Activated CD4-positive, alpha-beta memory T cell treated with anti-CD3 and anti-CD28 coated beads, Interleukin-2, amount 10 ng/mL, durations not matched to agents 7 days and 5 days (primary cell): ENCODE measurements at regions not wholly inside any gene's neighbourhood (a gene's known extent, or its start where the extent isn't known, plus 50 kb on each side); places are given as distances from the start of the nearest gene placed in this dataset.

Experiments
- CTCF ChIA-PET: fragments of 350-600 bp; sonication (Branson Sonifier 250); formaldehyde crosslinking; loops from one replicate; lab custom pipeline; 2021; ENCODE audit warnings: antibody characterized with exemption, inconsistent platforms; lab: Charles Lee
- POLR2A ChIA-PET: fragments of 350-600 bp; sonication (Branson Sonifier 250); formaldehyde crosslinking; loops from one replicate; lab custom pipeline; 2021; ENCODE audit warnings: antibody characterized with exemption; lab: Charles Lee
- DNase-seq: peaks from one replicate; pipeline ENCODE4 v3.0.0-alpha.2; 2020
- H3K27ac Mint-ChIP-seq: one replicate; pipeline ENCODE4 v1.8.0; 2021; ENCODE audit warnings: mild to moderate bottlenecking, mixed read lengths
- H3K27me3 Mint-ChIP-seq: one replicate; pipeline ENCODE4 v1.8.0; 2021; ENCODE audit warnings: mixed read lengths
- H3K36me3 Mint-ChIP-seq: one replicate; pipeline ENCODE4 v1.8.0; 2021; ENCODE audit warnings: low read depth, mixed read lengths
- H3K4me1 Mint-ChIP-seq: one replicate; pipeline ENCODE4 v1.8.0; 2021; ENCODE audit warnings: mixed read lengths
- H3K4me3 Mint-ChIP-seq: one replicate; pipeline ENCODE4 v1.8.0; 2021; ENCODE audit warnings: mild to moderate bottlenecking, mixed read lengths
- H3K9me3 Mint-ChIP-seq: one replicate; pipeline ENCODE4 v1.8.0; 2021; ENCODE audit warnings: mixed read lengths

DNA sequence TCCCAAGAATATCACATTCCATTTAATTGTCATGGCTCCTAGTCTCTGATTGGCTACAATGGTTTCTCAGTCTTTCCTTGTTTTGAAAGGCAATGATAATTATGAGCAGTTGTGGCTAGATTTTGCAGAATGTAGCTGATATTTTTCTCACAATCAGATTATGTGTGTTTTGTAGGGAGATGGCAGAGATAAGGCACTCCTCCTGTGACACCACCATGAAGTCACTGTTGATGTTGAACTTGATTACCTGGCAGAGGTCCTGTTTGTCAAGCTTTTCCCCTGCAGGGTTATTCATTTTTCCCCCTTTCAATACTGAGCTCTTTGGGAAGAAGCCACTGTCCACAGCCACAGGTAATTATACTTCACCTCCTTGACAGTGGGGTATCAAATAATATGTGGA, 602.9 kb upstream of the PFKP start:
- no peaks in the 10 kb centered on the region for H3K36me3 Mint-ChIP-seq
- H3K9me3 Mint-ChIP-seq = peaks cover 9% of the 10 kb centered on the region
- no peaks in the 10 kb centered on the region for H3K27me3 Mint-ChIP-seq
- ChIA-PET POLR2A (no interaction called here), CTCF (no interaction called here)
- H3K4me3 Mint-ChIP-seq = no peak overlapping the region
- DNase-seq = no peak
- no peaks in the 10 kb centered on the region for H3K4me1 Mint-ChIP-seq
- no peak overlapping the region for H3K27ac Mint-ChIP-seq

DNA sequence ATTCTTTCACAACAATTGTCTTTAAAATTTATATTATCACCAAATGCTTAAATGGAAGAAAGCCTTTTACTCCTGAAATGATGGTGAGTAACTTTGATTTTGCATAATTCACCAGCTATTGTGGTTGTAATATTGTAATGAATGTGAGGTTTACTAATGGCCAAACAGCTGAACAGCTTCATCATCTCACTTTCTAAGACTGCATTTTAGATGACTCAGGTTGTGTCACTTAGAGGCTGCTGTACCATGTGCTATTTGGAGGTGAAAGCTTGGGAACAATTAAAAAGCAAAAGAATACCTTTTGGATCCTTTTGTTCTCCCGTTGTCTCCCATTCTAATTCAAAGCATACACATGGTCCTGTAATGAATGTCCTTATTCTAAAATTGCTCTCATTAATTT, 604.0 kb upstream of the PFKP start:
- H3K4me3 Mint-ChIP-seq = no peak overlapping the region
- H3K4me1 Mint-ChIP-seq = no peaks in the 10 kb centered on the region
- CTCF ChIA-PET = no interaction called here
- H3K27ac Mint-ChIP-seq = no peak overlapping the region
- DNase-seq = no peak
- H3K27me3 Mint-ChIP-seq = no peaks in the 10 kb centered on the region
- H3K9me3 Mint-ChIP-seq = peaks cover 7% of the 10 kb centered on the region
- POLR2A ChIA-PET = no interaction called here
- H3K36me3 Mint-ChIP-seq = no peaks in the 10 kb centered on the region

GRCh38 chr10:2462581-2462980, 604.8 kb upstream of the PFKP start:
- POLR2A ChIA-PET = no interaction called here
- Mint-ChIP-seq H3K27ac (no peak overlapping the region), H3K36me3 (no peaks in the 10 kb centered on the region), H3K27me3 (no peaks in the 10 kb centered on the region), H3K9me3 (peaks cover 4% of the 10 kb centered on the region), H3K4me3 (no peak overlapping the region), H3K4me1 (no peaks in the 10 kb centered on the region)
- CTCF ChIA-PET = no interaction called here
- no peak for DNase-seq

GRCh38 chr10:2460812-2461211, 606.5 kb upstream of the PFKP start:
- Mint-ChIP-seq H3K27me3 (no peaks in the 10 kb centered on the region), H3K4me3 (no peak overlapping the region), H3K36me3 (no peaks in the 10 kb centered on the region), H3K27ac (no peak overlapping the region), H3K9me3 (peaks cover 4% of the 10 kb centered on the region), H3K4me1 (no peaks in the 10 kb centered on the region)
- DNase-seq = no peak
- ChIA-PET POLR2A (no interaction called here), CTCF (no interaction called here)

GRCh38 chr10:2459713-2460112, 607.6 kb upstream of the PFKP start:
- Mint-ChIP-seq H3K27ac (no peak overlapping the region), H3K4me3 (no peak overlapping the region), H3K36me3 (no peaks in the 10 kb centered on the region), H3K4me1 (no peaks in the 10 kb centered on the region), H3K9me3 (peaks cover 5% of the 10 kb centered on the region), H3K27me3 (no peaks in the 10 kb centered on the region)
- POLR2A ChIA-PET = no interaction called here
- DNase-seq = no peak
- CTCF ChIA-PET = no interaction called here

- no peak overlapping the region for H3K27ac Mint-ChIP-seq
- H3K27me3 Mint-ChIP-seq = no peaks in the 10 kb centered on the region
- H3K36me3 Mint-ChIP-seq = no peaks in the 10 kb centered on the region
- CTCF ChIA-PET = no interaction called here
- peaks cover 5% of the 10 kb centered on the region for H3K9me3 Mint-ChIP-seq
- no peaks in the 10 kb centered on the region for H3K4me1 Mint-ChIP-seq
- DNase-seq = no peak
- POLR2A ChIA-PET = no interaction called here
- H3K4me3 Mint-ChIP-seq = no peak overlapping the region
Observed at GRCh38 chr10:2456834-2457233, 610.5 kb upstream of the PFKP start.

DNA sequence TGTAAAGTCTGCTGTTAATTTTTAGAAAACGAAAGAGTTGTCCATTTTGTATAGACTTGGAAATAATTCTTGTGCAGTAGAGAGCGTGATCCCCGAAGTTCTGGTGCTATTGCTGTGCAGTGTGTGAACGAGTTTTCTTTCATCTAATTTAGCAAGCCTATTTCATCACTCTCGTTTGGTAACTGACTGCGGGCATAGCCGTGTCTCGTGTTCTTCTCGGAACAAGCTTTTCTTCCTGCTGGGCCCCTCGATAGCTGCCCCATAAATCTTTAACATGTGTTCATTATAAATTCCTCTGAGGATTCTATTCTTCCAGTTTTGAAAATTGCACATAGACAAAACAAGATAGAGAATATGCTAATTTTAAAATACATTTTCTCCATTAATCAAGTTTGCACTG, 622.0 kb upstream of the PFKP start:
- no peaks in the 10 kb centered on the region for H3K4me1 Mint-ChIP-seq
- no peaks in the 10 kb centered on the region for H3K36me3 Mint-ChIP-seq
- no peak overlapping the region for H3K27ac Mint-ChIP-seq
- no peak for DNase-seq
- no peaks in the 10 kb centered on the region for H3K27me3 Mint-ChIP-seq
- ChIA-PET CTCF (no interaction called here), POLR2A (no interaction called here)
- no peak overlapping the region for H3K4me3 Mint-ChIP-seq
- H3K9me3 Mint-ChIP-seq = peaks cover 2% of the 10 kb centered on the region

DNA sequence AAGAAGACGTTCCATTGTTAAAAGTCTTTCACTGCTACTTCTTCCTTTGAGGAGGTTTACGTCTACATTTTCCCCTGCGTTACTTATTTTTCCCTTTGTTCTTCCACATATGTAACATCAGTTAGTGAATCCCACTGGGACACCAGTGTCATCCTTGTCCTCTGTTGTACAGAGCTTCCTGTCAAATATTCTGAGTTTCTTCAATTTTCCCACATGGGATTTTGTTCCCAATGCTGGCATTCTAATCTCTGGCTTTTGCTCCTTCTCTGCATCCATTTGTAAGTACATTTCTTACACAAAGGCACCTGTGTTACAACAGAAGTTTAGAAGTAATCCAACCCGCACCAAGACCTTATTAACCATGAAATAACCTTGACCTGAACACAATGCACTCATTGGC, 627.4 kb upstream of the PFKP start:
- CTCF ChIA-PET = no interaction called here
- Mint-ChIP-seq H3K9me3 (peaks cover under 1% of the 10 kb centered on the region), H3K27ac (no peak overlapping the region), H3K27me3 (no peaks in the 10 kb centered on the region), H3K4me1 (no peaks in the 10 kb centered on the region), H3K4me3 (no peak overlapping the region), H3K36me3 (no peaks in the 10 kb centered on the region)
- POLR2A ChIA-PET = no interaction called here
- DNase-seq = no peak

DNA sequence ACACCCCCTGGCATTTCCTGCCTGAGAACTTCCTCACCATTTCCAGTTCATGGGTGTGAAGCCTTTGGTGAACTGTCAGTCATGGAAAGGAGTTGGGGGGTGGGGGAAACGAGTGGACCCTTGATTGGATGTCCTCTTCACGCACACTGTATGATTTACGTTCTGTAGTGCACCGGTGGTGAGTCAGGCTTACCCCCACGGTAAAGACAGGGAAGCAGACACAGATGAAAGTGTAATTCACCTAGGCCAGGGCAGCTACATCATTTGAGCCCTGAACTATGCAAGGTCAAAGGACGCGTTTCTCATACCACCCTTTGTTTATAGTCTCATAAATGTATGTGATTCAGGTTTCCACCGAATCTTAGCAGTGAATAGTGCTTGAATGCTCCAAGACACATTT, 628.3 kb upstream of the PFKP start:
- Mint-ChIP-seq H3K27ac (no peak overlapping the region), H3K4me1 (no peaks in the 10 kb centered on the region), H3K9me3 (peaks cover 5% of the 10 kb centered on the region), H3K27me3 (no peaks in the 10 kb centered on the region), H3K4me3 (no peak overlapping the region), H3K36me3 (no peaks in the 10 kb centered on the region)
- DNase-seq = no peak
- POLR2A ChIA-PET = no interaction called here
- CTCF ChIA-PET = no interaction called here

DNA sequence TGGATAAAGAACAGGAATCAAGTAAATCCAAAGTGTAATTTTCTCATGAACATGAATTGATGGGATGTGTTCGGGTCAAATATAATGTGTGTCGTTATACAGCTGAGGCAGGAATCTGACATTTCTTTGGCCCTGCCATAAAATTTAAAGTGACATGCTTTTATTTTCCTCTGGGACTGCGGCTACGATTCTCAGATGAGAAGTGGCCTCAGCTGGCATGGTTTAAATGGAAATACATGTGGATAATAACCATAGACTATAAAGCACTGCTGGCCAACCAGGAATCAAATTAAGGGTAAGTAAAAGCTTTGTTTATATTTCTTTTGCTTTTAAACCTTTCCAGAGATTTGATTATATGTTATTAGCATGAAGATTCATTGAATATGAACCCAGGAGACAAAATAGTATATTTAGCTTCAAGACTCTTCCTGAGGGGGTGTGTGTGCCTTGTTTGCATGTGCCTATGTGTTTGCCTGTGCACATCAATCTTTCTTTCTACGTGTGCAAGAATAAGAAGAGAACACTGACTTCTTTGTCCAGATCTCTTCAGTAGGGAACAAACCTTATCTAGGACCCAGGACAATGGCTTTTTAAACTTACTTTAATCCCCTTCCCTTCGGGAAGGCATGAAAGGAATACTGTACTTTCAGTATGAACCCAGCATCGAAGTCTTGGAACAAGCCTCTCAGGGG, 629.0 kb upstream of the PFKP start:
- ChIA-PET CTCF (no interaction called here), POLR2A (no interaction called here)
- peaks cover 5% of the 10 kb centered on the region for H3K9me3 Mint-ChIP-seq
- H3K4me3 Mint-ChIP-seq = no peak overlapping the region
- no peak overlapping the region for H3K27ac Mint-ChIP-seq
- no peaks in the 10 kb centered on the region for H3K36me3 Mint-ChIP-seq
- H3K27me3 Mint-ChIP-seq = no peaks in the 10 kb centered on the region
- no peak for DNase-seq
- H3K4me1 Mint-ChIP-seq = no peaks in the 10 kb centered on the region

DNA sequence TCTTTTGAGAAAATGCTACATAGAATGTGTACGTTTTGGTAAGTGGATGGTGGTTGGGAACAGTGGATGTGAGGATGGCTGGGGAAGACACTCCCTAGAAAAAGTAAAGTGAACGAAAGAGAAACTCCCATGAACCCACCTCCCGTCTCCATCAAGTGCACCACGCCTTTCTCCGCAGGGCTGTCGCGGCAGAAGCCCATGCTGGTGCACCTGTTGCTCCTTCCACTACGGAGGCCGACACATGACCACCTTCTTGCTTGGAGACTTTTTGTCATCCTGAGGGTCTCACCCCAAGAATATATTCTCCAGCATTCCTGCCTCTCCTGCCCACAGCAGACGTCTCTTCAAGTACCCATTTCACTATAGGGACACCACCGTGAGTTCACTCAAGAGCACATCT, 630.4 kb upstream of the PFKP start:
- ChIA-PET POLR2A (no interaction called here), CTCF (no interaction called here)

DNA sequence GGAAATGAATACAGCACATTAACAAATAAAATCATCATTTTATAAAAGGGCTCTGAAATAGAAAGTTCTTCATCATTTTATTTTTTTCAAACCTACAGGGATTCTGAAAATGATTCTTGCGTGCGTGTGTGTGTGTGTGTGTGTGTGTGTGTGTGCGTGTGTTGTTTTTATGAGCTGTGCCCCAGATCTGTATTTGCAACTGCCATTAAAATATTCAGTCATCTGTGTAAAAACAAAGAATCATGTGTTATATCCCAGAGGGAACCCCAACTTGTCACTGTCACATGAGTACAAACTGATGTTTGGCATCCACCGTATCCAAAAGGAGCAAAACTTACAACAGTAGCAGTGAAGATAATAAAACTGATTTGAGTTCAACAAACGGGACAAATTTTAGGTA, 635.4 kb upstream of the PFKP start:
- H3K9me3 Mint-ChIP-seq = peaks cover 5% of the 10 kb centered on the region
- no peak overlapping the region for H3K27ac Mint-ChIP-seq
- CTCF ChIA-PET = no interaction called here
- no peak overlapping the region for H3K4me3 Mint-ChIP-seq
- H3K27me3 Mint-ChIP-seq = no peaks in the 10 kb centered on the region
- H3K4me1 Mint-ChIP-seq = no peaks in the 10 kb centered on the region
- no peak for DNase-seq
- no peaks in the 10 kb centered on the region for H3K36me3 Mint-ChIP-seq
- POLR2A ChIA-PET = no interaction called here

More for the DNA sequence above, 630.4 kb upstream of the PFKP start:
- Mint-ChIP-seq H3K27ac (no peak overlapping the region), H3K9me3 (peaks cover 5% of the 10 kb centered on the region), H3K27me3 (no peaks in the 10 kb centered on the region), H3K4me3 (no peak overlapping the region), H3K4me1 (no peaks in the 10 kb centered on the region), H3K36me3 (no peaks in the 10 kb centered on the region)
- DNase-seq = no peak

- Mint-ChIP-seq H3K36me3 (no peaks in the 10 kb centered on the region), H3K27me3 (no peaks in the 10 kb centered on the region), H3K4me1 (no peaks in the 10 kb centered on the region), H3K27ac (no peak overlapping the region), H3K9me3 (no peaks in the 10 kb centered on the region), H3K4me3 (no peak overlapping the region)
- CTCF ChIA-PET = no interaction called here
- DNase-seq = no peak
- POLR2A ChIA-PET = no interaction called here
Observed at GRCh38 chr10:2427412-2427811, 639.9 kb upstream of the PFKP start.

DNA sequence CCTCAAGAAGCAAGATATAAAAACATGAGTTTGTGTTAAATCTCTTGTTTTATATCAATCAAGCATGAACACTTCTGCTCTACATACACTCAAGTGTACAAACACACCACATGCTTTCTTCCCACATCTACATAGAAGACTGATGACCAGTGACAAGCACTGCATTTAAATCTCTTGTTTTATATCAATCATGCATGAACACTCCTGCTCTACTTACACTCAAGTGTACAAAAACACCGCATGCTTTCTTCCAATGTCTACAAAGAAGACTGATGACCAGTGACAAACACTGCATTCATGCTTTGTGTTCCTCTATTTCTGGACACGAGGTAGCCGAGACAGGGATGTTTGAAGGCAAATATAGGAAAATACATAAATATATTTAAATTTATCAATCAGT, 642.0 kb upstream of the PFKP start:
- DNase-seq = no peak
- ChIA-PET POLR2A (no interaction called here), CTCF (no interaction called here)
- Mint-ChIP-seq H3K4me3 (no peak overlapping the region), H3K27me3 (no peaks in the 10 kb centered on the region), H3K27ac (no peak overlapping the region), H3K36me3 (no peaks in the 10 kb centered on the region), H3K4me1 (no peaks in the 10 kb centered on the region), H3K9me3 (no peaks in the 10 kb centered on the region)
